ENCODE measurements at regions not wholly inside any gene's neighbourhood (a gene's known extent, or its start where the extent isn't known, plus 50 kb on each side); places are given as distances from the start of the nearest gene placed in this dataset.
"Not testable (repeated sequence)": the region's sequence is repeated elsewhere in the genome, so short reads cannot be mapped to it uniquely, and the experiment has no call there.

DNA sequence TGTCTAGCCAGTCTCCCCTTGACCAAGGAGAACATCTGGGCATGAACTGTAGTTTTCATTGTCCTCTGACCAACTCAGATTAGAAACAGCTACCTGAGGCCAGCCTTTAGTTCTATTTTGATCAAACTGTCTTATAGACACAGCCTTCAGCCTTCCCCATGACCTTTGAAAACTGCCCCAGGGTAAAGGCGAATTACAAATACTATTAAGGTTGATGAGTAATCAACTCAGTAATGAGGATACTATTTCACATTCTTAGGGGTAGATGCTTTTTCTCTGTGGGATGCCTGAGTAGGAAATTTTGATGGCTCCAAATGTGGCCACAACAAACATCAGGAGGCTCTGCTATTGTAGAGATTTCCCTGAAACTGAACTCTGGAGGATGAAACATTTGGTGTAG, 234.0 kb upstream of the VKORC1L1 start:
- TF ChIP-seq POLR2A (IDR thresholded peaks at IDR 0.05; ENCODE audit: low read length); GATA1 (IDR thresholded peaks at IDR 0.05; ENCODE audit: low read depth, low read length): not testable (repeated sequence)
